AG04449 (cell line): ENCODE measurements at regions not wholly inside any gene's neighbourhood (a gene's known extent, or its start where the extent isn't known, plus 50 kb on each side); places are given as distances from the start of the nearest gene placed in this dataset.

Source experiments
- CTCF ChIA-PET: fragments of 350-600 bp; formaldehyde crosslinking; extraction: SDS; loops from one replicate; lab custom pipeline; 2021; ENCODE audit warnings: antibody characterized with exemption; lab: Yijun Ruan, JAX
- POLR2A ChIA-PET: fragments of 400-600, 350-600 bp; formaldehyde crosslinking; extraction: SDS; loops from one replicate; lab custom pipeline; 2020; ENCODE audit warnings: antibody characterized with exemption, inconsistent platforms; lab: Yijun Ruan, JAX
- DNase-seq: peaks from one replicate; pipeline ENCODE4 v3.0.0-alpha.2; 2010; ENCODE audit warnings: low read depth, low spot score
- H3K4me3 ChIP-seq: 2 replicates; pipeline ENCODE4 v1.5.1; 2011; ENCODE audit warnings: low read depth, mild to moderate bottlenecking, control low read depth, low read length
- TF ChIP-seq, protein P1 (sequence below): IDR thresholded peaks from one replicate; pipeline ENCODE4 v1.5.1; 2011; ENCODE audit warnings: mild to moderate bottlenecking, moderate library complexity, low read length, control low read depth, inconsistent platforms; ENCODE audit not compliant: insufficient read depth; ENCODE audit errors: missing control alignments

- H3K4me3 ChIP-seq, result no peak overlapping the region
- TF ChIP-seq, protein P1, sequence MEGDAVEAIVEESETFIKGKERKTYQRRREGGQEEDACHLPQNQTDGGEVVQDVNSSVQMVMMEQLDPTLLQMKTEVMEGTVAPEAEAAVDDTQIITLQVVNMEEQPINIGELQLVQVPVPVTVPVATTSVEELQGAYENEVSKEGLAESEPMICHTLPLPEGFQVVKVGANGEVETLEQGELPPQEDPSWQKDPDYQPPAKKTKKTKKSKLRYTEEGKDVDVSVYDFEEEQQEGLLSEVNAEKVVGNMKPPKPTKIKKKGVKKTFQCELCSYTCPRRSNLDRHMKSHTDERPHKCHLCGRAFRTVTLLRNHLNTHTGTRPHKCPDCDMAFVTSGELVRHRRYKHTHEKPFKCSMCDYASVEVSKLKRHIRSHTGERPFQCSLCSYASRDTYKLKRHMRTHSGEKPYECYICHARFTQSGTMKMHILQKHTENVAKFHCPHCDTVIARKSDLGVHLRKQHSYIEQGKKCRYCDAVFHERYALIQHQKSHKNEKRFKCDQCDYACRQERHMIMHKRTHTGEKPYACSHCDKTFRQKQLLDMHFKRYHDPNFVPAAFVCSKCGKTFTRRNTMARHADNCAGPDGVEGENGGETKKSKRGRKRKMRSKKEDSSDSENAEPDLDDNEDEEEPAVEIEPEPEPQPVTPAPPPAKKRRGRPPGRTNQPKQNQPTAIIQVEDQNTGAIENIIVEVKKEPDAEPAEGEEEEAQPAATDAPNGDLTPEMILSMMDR, result no peak
- CTCF ChIA-PET, result no interaction called here
- DNase-seq, result no peak
- POLR2A ChIA-PET, result no interaction called here
These were observed 163.2 kb downstream of the BRD1 start for GRCh38 chr22:49664371-49664881.

DNA sequence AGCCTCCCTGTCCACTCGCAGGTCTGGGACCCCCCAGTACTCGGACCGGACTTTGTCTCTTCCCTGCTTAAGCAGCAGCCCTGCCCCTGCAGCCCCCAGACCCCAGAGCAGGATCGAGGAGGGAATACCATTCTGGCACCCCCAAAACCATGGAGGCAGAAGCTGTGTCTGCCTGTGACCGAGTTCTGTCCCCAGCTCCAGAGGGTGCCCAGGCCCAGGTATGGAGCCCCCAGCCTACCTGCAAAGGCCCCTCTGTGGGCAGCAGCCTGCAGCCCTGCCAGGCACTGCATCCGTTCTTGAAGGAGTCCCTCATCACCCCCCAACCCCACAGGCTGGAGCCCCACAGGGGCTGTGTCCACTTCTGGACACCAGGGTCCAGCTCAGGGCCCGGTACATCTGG is 163.8 kb downstream of the BRD1 start:
- no peak overlapping the region for H3K4me3 ChIP-seq
- TF ChIP-seq, protein P1, result no peak
- CTCF ChIA-PET, result no interaction called here
- no peak for DNase-seq
- POLR2A ChIA-PET, result no interaction called here

GRCh38 chr22:49663311-49663711 is 164.4 kb downstream of the BRD1 start:
- POLR2A ChIA-PET, result no interaction called here
- DNase-seq, result no peak
- H3K4me3 ChIP-seq, result no peak overlapping the region
- CTCF ChIA-PET, result no interaction called here
- TF ChIP-seq, protein P1, result no peak

GRCh38 chr22:49662681-49663080 is 165.0 kb downstream of the BRD1 start:
- CTCF ChIA-PET, result no interaction called here
- POLR2A ChIA-PET, result no interaction called here
- DNase-seq, result no peak
- TF ChIP-seq, protein P1, result no peak
- H3K4me3 ChIP-seq, result no peak overlapping the region

- H3K4me3 ChIP-seq, result no peak overlapping the region
- POLR2A ChIA-PET, result no interaction called here
- TF ChIP-seq, protein P1, result no peak
- CTCF ChIA-PET, result no interaction called here
- DNase-seq, result no peak
These were observed 166.6 kb downstream of the BRD1 start for GRCh38 chr22:49660794-49661781.

- ChIA-PET POLR2A (no interaction called here), CTCF (no interaction called here)
- DNase-seq, result no peak
- TF ChIP-seq, protein P1, result no peak
- no peak overlapping the region for H3K4me3 ChIP-seq
These were observed 167.4 kb downstream of the BRD1 start for GRCh38 chr22:49660321-49660720.
